Activated B cell treated with CpG ODN at 0.5 μM for 24 hours (primary cell): ENCODE measurements at regions not wholly inside any gene's neighbourhood (a gene's known extent, or its start where the extent isn't known, plus 50 kb on each side); places are given as distances from the start of the nearest gene placed in this dataset.

Experiments
- ATAC-seq: fragments of 200-7000 bp; cut with Tn5 transposase; one replicate; pipeline ENCODE4 v1.10.0; 2021; ENCODE audit warnings: low read depth, mild to moderate bottlenecking, moderate library complexity
- CTCF ChIA-PET: fragments of 350-600 bp; sonication (Branson Sonifier 250); formaldehyde crosslinking; loops from one replicate; lab custom pipeline; 2021; ENCODE audit warnings: antibody characterized with exemption; lab: Charles Lee
- POLR2A ChIA-PET: fragments of 350-600 bp; sonication (Branson Sonifier 250); formaldehyde crosslinking; loops from one replicate; lab custom pipeline; 2021; ENCODE audit warnings: antibody characterized with exemption; lab: Charles Lee
- DNase-seq: peaks from one replicate; pipeline ENCODE4 v3.0.0; 2022
- H3K27ac Mint-ChIP-seq: one replicate; pipeline ENCODE4 v1.8.0; 2020; ENCODE audit warnings: mixed read lengths
- H3K27me3 Mint-ChIP-seq: one replicate; pipeline ENCODE4 v1.8.0; 2021; ENCODE audit warnings: mixed read lengths
- H3K36me3 Mint-ChIP-seq: one replicate; pipeline ENCODE4 v1.8.0; 2021; ENCODE audit warnings: low read depth, mixed read lengths
- H3K4me1 Mint-ChIP-seq: one replicate; pipeline ENCODE4 v1.8.0; 2021; ENCODE audit warnings: mixed read lengths
- H3K4me3 Mint-ChIP-seq: one replicate; pipeline ENCODE4 v1.8.0; 2020; ENCODE audit warnings: mild to moderate bottlenecking, mixed read lengths
- H3K9me3 Mint-ChIP-seq: one replicate; pipeline ENCODE4 v1.8.0; 2020; ENCODE audit warnings: mixed read lengths
- intact Hi-C: fragments of 100-400 bp; cut with micrococcal nuclease; formaldehyde crosslinking; loops from one replicate; pipeline ENCODE4 v1.15.1; 2024
- TF ChIP-seq, protein P1 (sequence below): fragments of 200-600 bp; IDR thresholded peaks from one replicate; pipeline ENCODE4 v1.8.0; 2022; ENCODE audit warnings: antibody characterized with exemption, mild to moderate bottlenecking

DNA sequence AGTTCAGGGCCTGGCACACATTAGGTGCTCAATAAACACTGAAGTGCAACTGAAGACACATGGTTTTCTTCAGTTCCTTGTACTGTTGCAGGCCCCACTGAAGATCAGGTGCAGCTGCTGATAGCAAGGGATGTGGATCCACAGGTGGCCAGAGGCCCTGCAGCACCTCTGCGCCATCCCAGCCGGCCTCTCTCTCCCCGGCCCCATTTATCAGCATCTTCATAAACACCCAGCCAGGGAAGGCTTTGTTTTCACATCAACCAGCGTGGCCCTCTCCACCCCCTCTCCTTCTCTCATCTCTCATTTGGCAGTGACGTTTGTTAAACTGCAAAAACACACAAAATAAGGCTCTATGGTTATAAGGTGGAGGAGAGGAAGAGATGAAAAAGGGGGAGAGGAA, 528.8 kb downstream of the BUD13 start:
- Mint-ChIP-seq H3K4me1 (no peaks in the 10 kb centered on the region), H3K27me3 (peaks cover 4% of the 10 kb centered on the region), H3K27ac (no peak overlapping the region), H3K9me3 (no peaks in the 10 kb centered on the region), H3K36me3 (no peaks in the 10 kb centered on the region), H3K4me3 (no peak overlapping the region)
- TF ChIP-seq, protein P1, sequence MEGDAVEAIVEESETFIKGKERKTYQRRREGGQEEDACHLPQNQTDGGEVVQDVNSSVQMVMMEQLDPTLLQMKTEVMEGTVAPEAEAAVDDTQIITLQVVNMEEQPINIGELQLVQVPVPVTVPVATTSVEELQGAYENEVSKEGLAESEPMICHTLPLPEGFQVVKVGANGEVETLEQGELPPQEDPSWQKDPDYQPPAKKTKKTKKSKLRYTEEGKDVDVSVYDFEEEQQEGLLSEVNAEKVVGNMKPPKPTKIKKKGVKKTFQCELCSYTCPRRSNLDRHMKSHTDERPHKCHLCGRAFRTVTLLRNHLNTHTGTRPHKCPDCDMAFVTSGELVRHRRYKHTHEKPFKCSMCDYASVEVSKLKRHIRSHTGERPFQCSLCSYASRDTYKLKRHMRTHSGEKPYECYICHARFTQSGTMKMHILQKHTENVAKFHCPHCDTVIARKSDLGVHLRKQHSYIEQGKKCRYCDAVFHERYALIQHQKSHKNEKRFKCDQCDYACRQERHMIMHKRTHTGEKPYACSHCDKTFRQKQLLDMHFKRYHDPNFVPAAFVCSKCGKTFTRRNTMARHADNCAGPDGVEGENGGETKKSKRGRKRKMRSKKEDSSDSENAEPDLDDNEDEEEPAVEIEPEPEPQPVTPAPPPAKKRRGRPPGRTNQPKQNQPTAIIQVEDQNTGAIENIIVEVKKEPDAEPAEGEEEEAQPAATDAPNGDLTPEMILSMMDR = no peak
- no peak for DNase-seq
- no peak for ATAC-seq
- intact Hi-C loops = no loop called here
- ChIA-PET CTCF (no interaction called here), POLR2A (no interaction called here)

DNA sequence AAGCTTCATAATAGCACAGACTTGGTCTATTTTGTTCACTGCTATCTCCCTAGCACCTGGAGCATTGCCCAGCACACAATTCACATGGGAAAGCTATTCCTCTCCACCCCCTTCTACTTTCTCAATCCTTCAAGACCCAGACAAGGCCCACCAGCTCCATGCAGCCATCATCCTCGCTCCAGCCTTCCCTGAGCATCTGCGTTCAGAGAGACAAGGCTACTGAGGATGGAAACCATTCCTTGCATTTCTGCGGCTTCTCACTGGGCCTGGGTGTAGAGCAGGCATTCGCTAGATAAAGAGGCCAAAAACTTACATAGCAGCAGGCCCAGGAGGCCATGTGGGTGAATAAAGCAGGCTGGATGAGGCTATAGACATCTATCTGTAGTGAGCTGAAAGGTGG, 530.8 kb downstream of the BUD13 start:
- Mint-ChIP-seq H3K4me3 (no peak overlapping the region), H3K27ac (no peak overlapping the region), H3K4me1 (no peaks in the 10 kb centered on the region), H3K9me3 (no peaks in the 10 kb centered on the region), H3K27me3 (peaks cover 6% of the 10 kb centered on the region), H3K36me3 (no peaks in the 10 kb centered on the region)
- ChIA-PET CTCF (no interaction called here), POLR2A (no interaction called here)
- TF ChIP-seq, protein P1 = no peak
- no peak for DNase-seq
- intact Hi-C loops = no loop called here
- no peak for ATAC-seq

DNA sequence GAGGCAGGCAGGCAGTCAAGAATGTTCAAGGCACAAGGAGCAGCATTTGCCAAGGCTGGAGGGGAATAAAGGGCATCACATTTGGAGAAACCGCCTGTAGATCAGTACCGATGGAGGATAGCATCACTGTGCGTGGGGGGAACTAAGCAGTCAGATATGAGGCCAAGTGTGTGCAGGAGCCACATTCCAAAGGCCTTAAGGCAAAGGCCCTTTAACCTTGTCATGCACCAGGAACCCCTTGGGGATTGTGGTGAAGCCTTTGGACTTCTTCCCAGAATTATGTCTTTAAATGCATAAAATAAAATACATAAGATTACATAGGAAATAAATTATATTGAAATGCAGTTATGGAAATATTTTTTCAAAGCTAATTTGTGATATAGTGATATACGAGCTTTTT, 532.1 kb downstream of the BUD13 start:
- DNase-seq (no peak), ATAC-seq (no peak)
- H3K27ac Mint-ChIP-seq = no peak overlapping the region
- H3K27me3 Mint-ChIP-seq = peaks cover 6% of the 10 kb centered on the region
- no peaks in the 10 kb centered on the region for H3K9me3 Mint-ChIP-seq
- TF ChIP-seq, protein P1 = no peak
- POLR2A ChIA-PET = no interaction called here
- no peaks in the 10 kb centered on the region for H3K36me3 Mint-ChIP-seq
- intact Hi-C loops = no loop called here
- CTCF ChIA-PET = no interaction called here
- no peak overlapping the region for H3K4me3 Mint-ChIP-seq
- H3K4me1 Mint-ChIP-seq = no peaks in the 10 kb centered on the region

DNA sequence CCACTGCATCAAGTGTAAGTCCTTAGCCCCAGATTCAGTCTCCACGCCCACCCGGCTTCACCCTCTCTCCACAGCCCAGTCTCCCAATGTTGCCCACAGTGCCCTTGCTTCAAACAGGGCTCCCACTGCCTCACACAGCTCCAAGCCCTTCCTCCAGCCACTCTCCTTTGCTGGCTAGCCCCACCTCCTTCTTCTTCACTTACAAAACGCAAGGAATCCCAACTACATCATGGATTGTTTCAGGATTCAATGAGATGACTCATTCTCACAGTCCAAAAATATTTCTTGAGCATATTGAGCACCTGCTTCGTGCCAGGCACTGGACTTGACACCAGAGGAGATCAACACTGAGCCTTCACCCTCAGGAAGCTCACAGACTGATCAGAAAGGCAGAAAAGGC, 533.5 kb downstream of the BUD13 start:
- DNase-seq (no peak), ATAC-seq (no peak)
- TF ChIP-seq, protein P1 = no peak
- intact Hi-C loops = no loop called here
- Mint-ChIP-seq H3K9me3 (no peaks in the 10 kb centered on the region), H3K4me1 (no peaks in the 10 kb centered on the region), H3K27me3 (peaks cover 2% of the 10 kb centered on the region), H3K27ac (no peak overlapping the region), H3K4me3 (no peak overlapping the region), H3K36me3 (no peaks in the 10 kb centered on the region)
- CTCF ChIA-PET = no interaction called here
- POLR2A ChIA-PET = no interaction called here

DNA sequence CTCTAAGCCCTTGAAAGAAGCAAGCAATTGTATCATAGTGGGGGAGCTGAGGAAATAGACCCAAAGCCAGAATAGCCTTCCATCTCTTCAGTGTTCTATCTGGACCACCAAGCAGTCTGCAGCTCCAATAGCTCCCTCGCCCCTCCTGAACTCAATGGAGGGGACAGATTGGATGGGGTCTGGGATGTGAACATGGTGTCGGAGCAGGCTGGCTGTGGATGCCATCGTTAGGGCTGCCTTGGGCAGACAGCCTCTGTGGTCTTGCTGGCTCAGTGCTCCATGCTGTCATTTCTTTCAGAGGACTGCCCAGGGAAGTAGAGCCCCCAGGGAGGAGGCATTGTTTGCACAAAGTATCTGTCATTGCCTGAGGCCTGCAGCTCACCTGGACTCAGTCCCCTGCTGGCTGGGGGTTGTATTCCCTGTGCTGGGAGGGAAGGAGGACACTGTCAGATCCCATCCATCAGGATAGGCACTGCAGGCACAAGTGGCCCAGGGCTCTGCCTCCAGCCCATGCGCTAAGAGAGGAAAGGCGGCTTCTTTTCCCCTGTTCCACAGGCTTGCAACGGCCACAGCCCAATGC, 537.7 kb downstream of the BUD13 start:
- ChIA-PET POLR2A (no interaction called here), CTCF (interaction anchor here (0.8 kb wide), 1 partner anchor 11 kb away, joined by 4 read pairs; no protein-coding TSS in a partner anchor)
- DNase-seq = no peak
- H3K9me3 Mint-ChIP-seq = no peaks in the 10 kb centered on the region
- no peaks in the 10 kb centered on the region for H3K4me1 Mint-ChIP-seq
- no peak overlapping the region for H3K4me3 Mint-ChIP-seq
- H3K36me3 Mint-ChIP-seq = no peaks in the 10 kb centered on the region
- H3K27me3 Mint-ChIP-seq = peaks cover 8% of the 10 kb centered on the region
- TF ChIP-seq, protein P1 = no peak
- H3K27ac Mint-ChIP-seq = no peak overlapping the region
- intact Hi-C loops = no loop called here
- ATAC-seq = no peak
